ENCODE measurements at regions not wholly inside any gene's neighbourhood (a gene's known extent, or its start where the extent isn't known, plus 50 kb on each side); places are given as distances from the start of the nearest gene placed in this dataset.

- H3K4me1 Mint-ChIP-seq, result peaks cover 14% of the 10 kb centered on the region
- peaks cover 3% of the 10 kb centered on the region for H3K36me3 Mint-ChIP-seq (ENCODE audit: low read depth)
- H3K9me3 Mint-ChIP-seq, result no peaks in the 10 kb centered on the region
- peaks cover 74% of the 10 kb centered on the region for H3K27me3 Mint-ChIP-seq (ENCODE audit: low read depth)
- H3K4me3 Mint-ChIP-seq, result no peak overlapping the region
- H3K27ac Mint-ChIP-seq, result no peak overlapping the region
- TF ChIP-seq CTCF (IDR thresholded peaks at IDR 0.05; ENCODE audit: unreplicated experiment in 3 of 3), result no peak
These were observed 131.3 kb upstream of the NKX1-1 start for GRCh38 chr4:1537410-1538095.

DNA sequence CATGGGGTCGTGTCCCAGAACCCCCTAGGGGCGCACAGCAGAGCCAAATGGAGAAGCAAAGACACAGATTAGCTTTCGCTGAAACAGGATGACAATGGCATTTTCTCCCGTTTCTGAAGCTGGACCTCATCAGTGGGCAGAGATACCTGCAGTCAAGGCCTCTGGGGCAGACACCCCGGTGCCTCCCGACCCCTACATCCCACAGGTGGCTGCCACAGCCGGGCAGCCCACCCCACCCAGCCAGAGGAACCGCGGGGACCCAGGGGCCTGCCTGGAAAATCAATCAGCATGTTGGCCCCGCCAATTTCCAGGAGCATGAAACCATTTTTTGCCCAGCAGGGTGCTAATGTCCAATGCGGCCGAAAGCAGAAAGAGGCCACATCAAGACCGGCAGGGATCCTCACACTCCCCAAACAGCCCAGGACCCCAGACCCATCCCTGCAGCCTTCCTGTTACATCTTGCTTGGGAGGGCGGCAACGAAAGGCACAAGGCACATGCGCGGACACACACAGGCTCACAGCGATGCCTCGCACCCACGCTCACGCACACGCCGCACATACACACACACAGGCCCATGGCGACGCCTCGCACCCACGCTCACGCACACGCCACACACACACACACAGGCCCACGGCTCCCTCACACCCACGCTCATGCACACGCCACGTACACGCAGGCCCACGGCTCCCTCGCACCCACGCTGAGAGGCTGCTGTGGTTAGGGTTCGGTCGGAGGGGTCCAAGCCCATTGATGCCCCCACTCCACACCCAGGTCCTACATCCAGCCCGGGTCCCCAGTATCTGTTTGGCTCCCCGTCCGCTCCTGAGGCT, 130.6 kb upstream of the NKX1-1 start:
- H3K27ac Mint-ChIP-seq, result no peak overlapping the region
- peaks cover 72% of the 10 kb centered on the region for H3K27me3 Mint-ChIP-seq (ENCODE audit: low read depth)
- TF ChIP-seq CTCF (IDR thresholded peaks at IDR 0.05; ENCODE audit: unreplicated experiment in 3 of 3), result no peak
- no peak overlapping the region for H3K4me3 Mint-ChIP-seq
- peaks cover 14% of the 10 kb centered on the region for H3K4me1 Mint-ChIP-seq
- peaks cover 1% of the 10 kb centered on the region for H3K36me3 Mint-ChIP-seq (ENCODE audit: low read depth)
- no peaks in the 10 kb centered on the region for H3K9me3 Mint-ChIP-seq

DNA sequence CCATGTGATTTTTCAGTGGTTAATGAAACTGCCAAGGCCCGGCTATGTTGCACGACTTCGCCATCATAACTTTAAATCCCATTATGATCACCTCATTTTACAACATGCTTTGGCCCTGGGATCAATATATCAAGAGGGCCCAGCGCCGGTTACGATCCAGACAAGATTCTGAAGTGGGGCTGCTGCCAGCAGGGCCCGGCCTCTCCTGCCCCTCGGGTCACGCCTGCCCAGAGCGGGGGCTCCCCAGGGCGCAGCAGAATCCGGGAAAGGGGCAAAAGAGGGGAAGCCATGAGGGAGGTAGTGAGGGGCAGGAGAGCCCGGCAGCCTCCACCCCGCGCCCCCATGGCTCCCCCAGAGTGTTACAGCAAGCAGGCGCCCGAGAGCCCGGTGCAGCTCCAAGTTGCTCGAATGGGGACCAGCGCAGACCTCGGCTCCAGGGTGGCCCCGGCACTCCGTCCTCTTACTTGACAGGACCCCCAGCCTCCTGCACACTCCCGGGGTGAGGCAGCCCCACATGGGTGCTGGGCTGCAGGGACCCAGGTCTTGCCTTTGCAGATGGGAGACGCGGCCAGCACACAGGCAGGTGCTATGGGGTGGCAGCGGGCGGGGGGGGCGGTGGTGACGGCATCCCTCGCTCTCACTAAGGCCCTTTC, 129.8 kb upstream of the NKX1-1 start:
- no peak overlapping the region for H3K4me3 Mint-ChIP-seq
- H3K9me3 Mint-ChIP-seq, result no peaks in the 10 kb centered on the region
- no peak for TF ChIP-seq CTCF (IDR thresholded peaks at IDR 0.05; ENCODE audit: unreplicated experiment in 3 of 3)
- no peak overlapping the region for H3K27ac Mint-ChIP-seq
- peaks cover 14% of the 10 kb centered on the region for H3K4me1 Mint-ChIP-seq
- H3K36me3 Mint-ChIP-seq (ENCODE audit: low read depth), result no peaks in the 10 kb centered on the region
- peaks cover 72% of the 10 kb centered on the region for H3K27me3 Mint-ChIP-seq (ENCODE audit: low read depth)

DNA sequence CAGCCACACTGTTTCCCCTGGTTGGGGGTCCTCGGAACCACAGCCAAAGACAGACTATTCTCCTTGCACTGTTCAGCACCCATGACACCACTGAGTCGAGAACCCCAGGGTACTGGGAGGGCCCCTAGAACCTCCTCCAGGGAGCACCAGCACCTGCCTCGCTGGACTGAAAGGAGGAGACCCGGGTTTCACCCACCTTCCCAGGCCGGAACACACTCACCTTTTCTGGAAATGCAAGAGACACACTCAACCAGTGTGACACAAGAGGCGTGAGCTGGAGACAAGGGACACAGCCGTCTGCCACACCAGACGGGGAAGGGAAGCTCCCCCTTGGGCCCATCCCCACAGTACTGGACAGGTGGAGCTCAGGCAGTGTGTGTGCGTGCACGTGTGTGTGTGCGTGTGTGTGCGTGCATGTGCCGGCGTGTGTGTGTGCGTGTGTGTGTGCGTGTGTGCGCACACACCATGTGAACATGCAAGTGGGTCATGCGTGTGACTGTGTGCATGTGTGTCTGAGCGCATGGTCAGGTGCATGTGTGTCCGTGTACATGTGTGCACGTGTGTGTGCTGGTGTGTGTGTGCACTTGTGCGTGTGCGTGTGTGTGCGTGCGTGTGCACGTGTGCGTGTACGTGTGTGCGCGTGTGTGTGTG, 128.8 kb upstream of the NKX1-1 start:
- no peak overlapping the region for H3K4me3 Mint-ChIP-seq
- TF ChIP-seq CTCF (IDR thresholded peaks at IDR 0.05; ENCODE audit: unreplicated experiment in 3 of 3), result no peak
- peaks cover 74% of the 10 kb centered on the region for H3K27me3 Mint-ChIP-seq (ENCODE audit: low read depth)
- H3K36me3 Mint-ChIP-seq (ENCODE audit: low read depth), result no peaks in the 10 kb centered on the region
- H3K9me3 Mint-ChIP-seq, result no peaks in the 10 kb centered on the region
- H3K4me1 Mint-ChIP-seq, result peaks cover 14% of the 10 kb centered on the region
- no peak overlapping the region for H3K27ac Mint-ChIP-seq

GRCh38 chr4:1534095-1534872, 128.0 kb upstream of the NKX1-1 start:
- Mint-ChIP-seq H3K36me3 (ENCODE audit: low read depth) (no peaks in the 10 kb centered on the region), H3K27me3 (ENCODE audit: low read depth) (peaks cover 75% of the 10 kb centered on the region), H3K9me3 (peaks cover 3% of the 10 kb centered on the region), H3K4me1 (peaks cover 11% of the 10 kb centered on the region), H3K27ac (no peak overlapping the region), H3K4me3 (peak overlapping the region; percentile 30 to 45 (median 45))
- TF ChIP-seq CTCF (IDR thresholded peaks at IDR 0.05; ENCODE audit: unreplicated experiment in 3 of 3), result no peak

Measured in nephron (organoid).